HG02938 (cell line): ENCODE measurements at regions not wholly inside any gene's neighbourhood (a gene's known extent, or its start where the extent isn't known, plus 50 kb on each side); places are given as distances from the start of the nearest gene placed in this dataset.

Experiments
- ATAC-seq: cut with Tn5 transposase; IDR thresholded peaks from one replicate; pipeline ENCODE4 v1.9.1; 2021; ENCODE audit warnings: mild to moderate bottlenecking, moderate library complexity; ENCODE audit not compliant: unreplicated experiment

GRCh38 chr3:159439346-159439745 is 549.3 kb upstream of the IL12A start:
- no peak for ATAC-seq

GRCh38 chr3:159441279-159441678 is 547.4 kb upstream of the IL12A start:
- no peak for ATAC-seq

- no peak for ATAC-seq
Observed at GRCh38 chr3:159443266-159443665, 545.4 kb upstream of the IL12A start.

GRCh38 chr3:159447841-159448240 is 540.8 kb upstream of the IL12A start:
- ATAC-seq, result no peak

- ATAC-seq, result no peak
Observed at GRCh38 chr3:159448902-159449301, 539.7 kb upstream of the IL12A start.

GRCh38 chr3:159451067-159451466 is 537.6 kb upstream of the IL12A start:
- no peak for ATAC-seq

GRCh38 chr3:159451482-159451881 is 537.2 kb upstream of the IL12A start:
- ATAC-seq, result no peak

GRCh38 chr3:159453036-159453435 is 535.6 kb upstream of the IL12A start:
- no peak for ATAC-seq

GRCh38 chr3:159453945-159454344 is 534.7 kb upstream of the IL12A start:
- no peak for ATAC-seq

GRCh38 chr3:159455741-159456181 is 532.9 kb upstream of the IL12A start:
- ATAC-seq, result no peak

GRCh38 chr3:159458010-159458409 is 530.6 kb upstream of the IL12A start:
- no peak for ATAC-seq

GRCh38 chr3:159458982-159459381 is 529.7 kb upstream of the IL12A start:
- no peak for ATAC-seq

- ATAC-seq, result no peak
Observed at GRCh38 chr3:159472611-159473010, 516.0 kb upstream of the IL12A start.

- no peak for ATAC-seq
Observed at GRCh38 chr3:159473206-159473605, 515.4 kb upstream of the IL12A start.

- no peak for ATAC-seq
Observed at GRCh38 chr3:159480046-159480445, 508.6 kb upstream of the IL12A start.

GRCh38 chr3:159482241-159482993 is 506.2 kb upstream of the IL12A start:
- no peak for ATAC-seq

GRCh38 chr3:159482994-159483367 is 505.7 kb upstream of the IL12A start:
- ATAC-seq, result no peak

GRCh38 chr3:159486580-159486979 is 502.1 kb upstream of the IL12A start:
- peak; percentile 51 for ATAC-seq

GRCh38 chr3:159487304-159487703 is 501.3 kb upstream of the IL12A start:
- ATAC-seq, result no peak

GRCh38 chr3:159488602-159489001 is 500.0 kb upstream of the IL12A start:
- ATAC-seq, result no peak

GRCh38 chr3:159497361-159497760 is 491.3 kb upstream of the IL12A start:
- ATAC-seq, result no peak

GRCh38 chr3:159499031-159499793 is 489.4 kb upstream of the IL12A start:
- ATAC-seq, result no peak
